ENCODE measurements at regions not wholly inside any gene's neighbourhood (a gene's known extent, or its start where the extent isn't known, plus 50 kb on each side); places are given as distances from the start of the nearest gene placed in this dataset.

- no peak for DNase-seq (ENCODE audit: low spot score)
- no peaks in the 10 kb centered on the region for H3K27me3 Mint-ChIP-seq (ENCODE audit: insufficient read depth)
- H3K4me1 Mint-ChIP-seq (ENCODE audit: low read depth) = no peaks in the 10 kb centered on the region
- H3K4me3 Mint-ChIP-seq = no peak overlapping the region
- intact Hi-C loops (cut with micrococcal nuclease) = no loop called here
- no peaks in the 10 kb centered on the region for H3K36me3 Mint-ChIP-seq (ENCODE audit: low read depth)
- no peaks in the 10 kb centered on the region for H3K9me3 Mint-ChIP-seq
- H3K27ac Mint-ChIP-seq = no peak overlapping the region
These were observed 241.3 kb downstream of the C4orf33 start for GRCh38 chr4:129337228-129337620.

- Mint-ChIP-seq H3K36me3 (ENCODE audit: low read depth) (no peaks in the 10 kb centered on the region), H3K9me3 (no peaks in the 10 kb centered on the region), H3K4me1 (ENCODE audit: low read depth) (no peaks in the 10 kb centered on the region), H3K4me3 (no peak overlapping the region), H3K27me3 (ENCODE audit: insufficient read depth) (no peaks in the 10 kb centered on the region), H3K27ac (no peak overlapping the region)
- DNase-seq (ENCODE audit: low spot score) = no peak
- intact Hi-C loops (cut with micrococcal nuclease) = no loop called here
These were observed 247.0 kb downstream of the C4orf33 start for GRCh38 chr4:129342819-129343408.

- H3K9me3 Mint-ChIP-seq = no peaks in the 10 kb centered on the region
- H3K27ac Mint-ChIP-seq = no peak overlapping the region
- H3K4me3 Mint-ChIP-seq = no peak overlapping the region
- no peaks in the 10 kb centered on the region for H3K36me3 Mint-ChIP-seq (ENCODE audit: low read depth)
- H3K27me3 Mint-ChIP-seq (ENCODE audit: insufficient read depth) = no peaks in the 10 kb centered on the region
- H3K4me1 Mint-ChIP-seq (ENCODE audit: low read depth) = no peaks in the 10 kb centered on the region
- DNase-seq (ENCODE audit: low spot score) = no peak
- intact Hi-C loops (cut with micrococcal nuclease) = no loop called here
These were observed 248.1 kb downstream of the C4orf33 start for GRCh38 chr4:129344058-129344457.

GRCh38 chr4:129345609-129346008, 249.7 kb downstream of the C4orf33 start:
- H3K27me3 Mint-ChIP-seq (ENCODE audit: insufficient read depth) = no peaks in the 10 kb centered on the region
- intact Hi-C loops (cut with micrococcal nuclease) = no loop called here
- H3K9me3 Mint-ChIP-seq = no peaks in the 10 kb centered on the region
- H3K27ac Mint-ChIP-seq = no peak overlapping the region
- no peaks in the 10 kb centered on the region for H3K36me3 Mint-ChIP-seq (ENCODE audit: low read depth)
- DNase-seq (ENCODE audit: low spot score) = no peak
- H3K4me3 Mint-ChIP-seq = no peak overlapping the region
- no peaks in the 10 kb centered on the region for H3K4me1 Mint-ChIP-seq (ENCODE audit: low read depth)

GRCh38 chr4:129346036-129346435, 250.1 kb downstream of the C4orf33 start:
- Mint-ChIP-seq H3K9me3 (no peaks in the 10 kb centered on the region), H3K4me1 (ENCODE audit: low read depth) (no peaks in the 10 kb centered on the region), H3K27me3 (ENCODE audit: insufficient read depth) (peaks cover 3% of the 10 kb centered on the region), H3K27ac (no peak overlapping the region), H3K4me3 (no peak overlapping the region), H3K36me3 (ENCODE audit: low read depth) (no peaks in the 10 kb centered on the region)
- DNase-seq (ENCODE audit: low spot score) = no peak
- intact Hi-C loops (cut with micrococcal nuclease) = no loop called here

- intact Hi-C loops (cut with micrococcal nuclease) = no loop called here
- DNase-seq (ENCODE audit: low spot score) = no peak
- Mint-ChIP-seq H3K4me3 (no peak overlapping the region), H3K4me1 (ENCODE audit: low read depth) (no peaks in the 10 kb centered on the region), H3K36me3 (ENCODE audit: low read depth) (no peaks in the 10 kb centered on the region), H3K9me3 (no peaks in the 10 kb centered on the region), H3K27ac (no peak overlapping the region), H3K27me3 (ENCODE audit: insufficient read depth) (peaks cover 6% of the 10 kb centered on the region)
These were observed 250.8 kb downstream of the C4orf33 start for GRCh38 chr4:129346734-129347133.

- peaks cover 6% of the 10 kb centered on the region for H3K27me3 Mint-ChIP-seq (ENCODE audit: insufficient read depth)
- intact Hi-C loops (cut with micrococcal nuclease) = no loop called here
- DNase-seq (ENCODE audit: low spot score) = no peak
- H3K4me3 Mint-ChIP-seq = no peak overlapping the region
- H3K36me3 Mint-ChIP-seq (ENCODE audit: low read depth) = no peaks in the 10 kb centered on the region
- H3K4me1 Mint-ChIP-seq (ENCODE audit: low read depth) = no peaks in the 10 kb centered on the region
- H3K27ac Mint-ChIP-seq = no peak overlapping the region
- no peaks in the 10 kb centered on the region for H3K9me3 Mint-ChIP-seq
These were observed 255.1 kb downstream of the C4orf33 start for GRCh38 chr4:129350834-129351721.

GRCh38 chr4:129352480-129352879, 256.5 kb downstream of the C4orf33 start:
- Mint-ChIP-seq H3K9me3 (no peaks in the 10 kb centered on the region), H3K27ac (no peak overlapping the region), H3K27me3 (ENCODE audit: insufficient read depth) (peaks cover 6% of the 10 kb centered on the region), H3K36me3 (ENCODE audit: low read depth) (no peaks in the 10 kb centered on the region), H3K4me1 (ENCODE audit: low read depth) (no peaks in the 10 kb centered on the region), H3K4me3 (no peak overlapping the region)
- no peak for DNase-seq (ENCODE audit: low spot score)
- intact Hi-C loops (cut with micrococcal nuclease) = no loop called here

GRCh38 chr4:129353490-129353889, 257.5 kb downstream of the C4orf33 start:
- no peaks in the 10 kb centered on the region for H3K9me3 Mint-ChIP-seq
- H3K27ac Mint-ChIP-seq = no peak overlapping the region
- H3K4me3 Mint-ChIP-seq = no peak overlapping the region
- intact Hi-C loops (cut with micrococcal nuclease) = no loop called here
- no peaks in the 10 kb centered on the region for H3K36me3 Mint-ChIP-seq (ENCODE audit: low read depth)
- no peaks in the 10 kb centered on the region for H3K4me1 Mint-ChIP-seq (ENCODE audit: low read depth)
- no peak for DNase-seq (ENCODE audit: low spot score)
- H3K27me3 Mint-ChIP-seq (ENCODE audit: insufficient read depth) = peaks cover 9% of the 10 kb centered on the region

- peaks cover 9% of the 10 kb centered on the region for H3K27me3 Mint-ChIP-seq (ENCODE audit: insufficient read depth)
- no peak overlapping the region for H3K4me3 Mint-ChIP-seq
- no peaks in the 10 kb centered on the region for H3K36me3 Mint-ChIP-seq (ENCODE audit: low read depth)
- no peak overlapping the region for H3K27ac Mint-ChIP-seq
- intact Hi-C loops (cut with micrococcal nuclease) = no loop called here
- no peaks in the 10 kb centered on the region for H3K4me1 Mint-ChIP-seq (ENCODE audit: low read depth)
- no peak for DNase-seq (ENCODE audit: low spot score)
- H3K9me3 Mint-ChIP-seq = no peaks in the 10 kb centered on the region
These were observed 259.1 kb downstream of the C4orf33 start for GRCh38 chr4:129355031-129355430.

GRCh38 chr4:129355516-129355915, 259.6 kb downstream of the C4orf33 start:
- no peaks in the 10 kb centered on the region for H3K36me3 Mint-ChIP-seq (ENCODE audit: low read depth)
- H3K4me1 Mint-ChIP-seq (ENCODE audit: low read depth) = no peaks in the 10 kb centered on the region
- no peaks in the 10 kb centered on the region for H3K9me3 Mint-ChIP-seq
- H3K27ac Mint-ChIP-seq = no peak overlapping the region
- intact Hi-C loops (cut with micrococcal nuclease) = no loop called here
- H3K27me3 Mint-ChIP-seq (ENCODE audit: insufficient read depth) = peaks cover 9% of the 10 kb centered on the region
- H3K4me3 Mint-ChIP-seq = no peak overlapping the region
- DNase-seq (ENCODE audit: low spot score) = no peak

- Mint-ChIP-seq H3K4me1 (ENCODE audit: low read depth) (no peaks in the 10 kb centered on the region), H3K27ac (no peak overlapping the region), H3K27me3 (ENCODE audit: insufficient read depth) (peaks cover 5% of the 10 kb centered on the region), H3K4me3 (no peak overlapping the region), H3K36me3 (ENCODE audit: low read depth) (no peaks in the 10 kb centered on the region), H3K9me3 (no peaks in the 10 kb centered on the region)
- DNase-seq (ENCODE audit: low spot score) = no peak
- intact Hi-C loops (cut with micrococcal nuclease) = no loop called here
These were observed 262.6 kb downstream of the C4orf33 start for GRCh38 chr4:129358571-129358970.

- H3K36me3 Mint-ChIP-seq (ENCODE audit: low read depth) = no peaks in the 10 kb centered on the region
- H3K9me3 Mint-ChIP-seq = no peaks in the 10 kb centered on the region
- no peak overlapping the region for H3K4me3 Mint-ChIP-seq
- no peak overlapping the region for H3K27ac Mint-ChIP-seq
- no peak for DNase-seq (ENCODE audit: low spot score)
- H3K27me3 Mint-ChIP-seq (ENCODE audit: insufficient read depth) = peaks cover 5% of the 10 kb centered on the region
- intact Hi-C loops (cut with micrococcal nuclease) = no loop called here
- H3K4me1 Mint-ChIP-seq (ENCODE audit: low read depth) = no peaks in the 10 kb centered on the region
These were observed 263.5 kb downstream of the C4orf33 start for GRCh38 chr4:129359461-129359860.

Measured in activated T-helper 1 cell treated with anti-CD3 and anti-CD28 coated beads, Interleukin-12 subunit alpha, Interleukin-12 subunit beta, Interleukin-2, Interleukin-4 antibody, amounts not matched to agents 30 ng/mL and 10 ng/mL and 1 ng/mL, durations not matched to agents 14 hours and 24 hours and 36 hours (primary cell).